ENCODE measurements at regions not wholly inside any gene's neighbourhood (a gene's known extent, or its start where the extent isn't known, plus 50 kb on each side); places are given as distances from the start of the nearest gene placed in this dataset.
A peak's percentile ranks its signal among the peaks of the same experiment; 100 is the strongest.

- no peaks in the 10 kb centered on the region for H3K79me1 ChIP-seq (ENCODE audit: low read depth in 1 of 2, low read length in 2 of 2)
- no peak overlapping the region for H3K56ac ChIP-seq (ENCODE audit: extremely low read depth, insufficient read depth, low read length)
- peak; percentile 65 for ATAC-seq (ENCODE audit: low read depth)
- H3K27ac ChIP-seq (ENCODE audit: insufficient read depth, low read length), result no peak overlapping the region
- no TSS peak for BruUV-seq (replicated peaks)
- peak; percentile 51 for DNase-seq
- peak overlapping the region; percentile 37 for H3K4me2 ChIP-seq (ENCODE audit: low read depth, low read length)
- H2AK5ac ChIP-seq (ENCODE audit: low read depth, low read length), result 0 out of 2 replicates have a peak overlapping the region, but pooled peaks have one; percentile 3
- no peaks in the 10 kb centered on the region for H4K20me1 ChIP-seq (ENCODE audit: insufficient read depth, low read length)
- H3K23ac ChIP-seq (ENCODE audit: low read depth, low read length), result no peak overlapping the region
- peak overlapping the region; percentile 42; the same call in 1 of the 2 replicates for H2BK20ac ChIP-seq (ENCODE audit: low read depth, low read length)
- dilution Hi-C loops (cut with HindIII; ENCODE audit: low sequenced_read_pairs, unreplicated experiment) (no loop called here), in situ Hi-C loops (cut with MboI; ENCODE audit: low sequenced_read_pairs) (no loop called here), intact Hi-C loops (cut with micrococcal nuclease) (no loop called here)
- no peaks in the 10 kb centered on the region for H3K36me3 ChIP-seq (ENCODE audit: control insufficient read depth, insufficient read depth, low read length)
- H3K9ac ChIP-seq (ENCODE audit: low read depth, low read length), result no peak overlapping the region
- no peak overlapping the region for H2AK9ac ChIP-seq (replicated peaks; ENCODE audit: low read depth, low read length, poor library complexity)
- no peak overlapping the region for H2AFZ ChIP-seq (replicated peaks; ENCODE audit: low read length, poor library complexity)
- peak overlapping the region; percentile 7; the same call in 1 of the 3 replicates for H2BK15ac ChIP-seq (ENCODE audit: low read depth, low read length)
- H3K4me1 ChIP-seq (ENCODE audit: control insufficient read depth, insufficient read depth, low read length), result peaks cover 6% of the 10 kb centered on the region
- no CpG with 5 or more reads among the region's 3 CpGs for WGBS, 2 experiments (ENCODE audit: extremely low coverage in 2 of 2, insufficient read length in 1 of 2)
- H3K4ac ChIP-seq (ENCODE audit: low read depth, low read length), result peak overlapping the region; percentile 57; the same call in 1 of the 2 replicates
- peak overlapping the region in 1 of 2 experiments; percentile 16; a peak in 1 of 4 replicates for H4K8ac ChIP-seq (ENCODE audit: low read depth in 2 of 2, low read length in 2 of 2)
- ChIA-PET CTCF (no interaction called here), POLR2A (ENCODE audit: unreplicated experiment) (no interaction called here)
- no peaks in the 10 kb centered on the region for H3K9me3 ChIP-seq (ENCODE audit: control insufficient read depth, insufficient read depth, low read length)
- no peak overlapping the region for H3K4me3 ChIP-seq (ENCODE audit: insufficient read depth, low read depth, low read length)
- H3K18ac ChIP-seq (ENCODE audit: low read depth, low read length), result peak overlapping the region; percentile 0; the same call in 1 of the 2 replicates
- peak overlapping the region; percentile 0; the same call in 1 of the 2 replicates for H4K91ac ChIP-seq (ENCODE audit: insufficient read depth, low read depth, low read length)
- peak overlapping the region; percentile 17; the same call in 1 of the 2 replicates for H2BK120ac ChIP-seq (ENCODE audit: low read depth, low read length)
- no peak overlapping the region; the same call in 1 of the 2 replicates for H4K5ac ChIP-seq (ENCODE audit: low read depth, low read length)
- no peak overlapping the region for H2BK5ac ChIP-seq (ENCODE audit: low read depth, low read length, poor library complexity, severe bottlenecking)
- no peak overlapping the region; the same call in 1 of the 2 replicates for H3K14ac ChIP-seq (replicated peaks; ENCODE audit: low read depth, low read length)
- H3K9me1 ChIP-seq (ENCODE audit: insufficient read depth, low read length), result 0 out of 2 replicates have a peak, but pooled peaks cover 4% of the 10 kb centered on the region
- H3K27me3 ChIP-seq (ENCODE audit: control insufficient read depth, insufficient read depth, low read length), result no peaks in the 10 kb centered on the region
- TF ChIP-seq RAD21 (IDR thresholded peaks at IDR 0.05; ENCODE audit: low read length) (no peak), RFX5 (IDR thresholded peaks at IDR 0.05; ENCODE audit: low read depth, low read length) (no peak), SMC3 (IDR thresholded peaks at IDR 0.05; ENCODE audit: low read depth, low read length) (no peak), MXI1 (IDR thresholded peaks at IDR 0.05; ENCODE audit: borderline replicate concordance, low read depth, low read length) (no peak), MAZ (IDR thresholded peaks at IDR 0.05; ENCODE audit: borderline replicate concordance, low read depth, low read length) (no peak), NFE2L2 (IDR thresholded peaks at IDR 0.05; ENCODE audit: low read depth, low read length) (no peak), RCOR1 (IDR thresholded peaks at IDR 0.05; ENCODE audit: insufficient replicate concordance, low read length) (no peak), ELK1 (IDR thresholded peaks at IDR 0.05; ENCODE audit: borderline replicate concordance, low read depth, low read length) (no peak), POLR2A (IDR thresholded peaks at IDR 0.05; ENCODE audit: low read depth, low read length) (no peak), BHLHE40 (IDR thresholded peaks at IDR 0.05; ENCODE audit: low read depth, low read length) (no peak), CEBPB (IDR thresholded peaks at IDR 0.05; ENCODE audit: low read depth, low read length) (no peak), FOS (IDR thresholded peaks at IDR 0.05; ENCODE audit: low read depth, low read length) (no peak), USF2 (IDR thresholded peaks at IDR 0.05; ENCODE audit: low read depth, low read length) (no peak), MAFK (IDR thresholded peaks at IDR 0.05; ENCODE audit: low read depth, low read length) (no peak), CHD1 (IDR thresholded peaks at IDR 0.05; ENCODE audit: low read depth, low read length) (no peak), CTCF (conservative IDR thresholded peaks at IDR 0.05; ENCODE audit: low read depth, low read length) (no peak)
Observed at GRCh38 chr6:132236744-132237143, 164.5 kb downstream of the MOXD1 start.

Measured in IMR-90 (cell line).